ENCODE measurements at regions not wholly inside any gene's neighbourhood (a gene's known extent, or its start where the extent isn't known, plus 50 kb on each side); places are given as distances from the start of the nearest gene placed in this dataset.

- DNase-seq (ENCODE audit: insufficient read length, low spot score) (no peak), FAIRE-seq (no peak)
These were observed 422.6 kb upstream of the SETBP1 start for GRCh38 chr18:44258086-44258485.

DNA sequence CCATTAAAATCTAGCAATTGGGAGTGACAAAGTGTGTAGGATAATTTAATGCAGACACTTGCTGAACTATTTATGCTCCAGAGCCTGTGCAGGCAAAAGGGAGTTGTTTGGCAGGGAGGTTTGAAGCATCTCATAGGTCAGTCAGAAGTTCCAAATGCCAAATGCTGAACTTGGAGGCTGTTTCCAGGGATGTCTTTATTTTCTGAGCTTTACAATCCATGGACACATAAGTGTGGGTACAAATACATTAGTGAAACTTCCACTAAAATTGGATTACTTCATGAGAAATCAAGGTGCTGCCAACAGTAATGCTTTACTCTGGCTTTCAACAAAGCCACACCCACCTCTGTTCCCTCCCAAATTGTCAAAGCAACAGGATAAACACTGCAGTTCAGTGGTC, 422.1 kb upstream of the SETBP1 start:
- no peak for DNase-seq (ENCODE audit: insufficient read length, low spot score)
- no peak for FAIRE-seq

DNA sequence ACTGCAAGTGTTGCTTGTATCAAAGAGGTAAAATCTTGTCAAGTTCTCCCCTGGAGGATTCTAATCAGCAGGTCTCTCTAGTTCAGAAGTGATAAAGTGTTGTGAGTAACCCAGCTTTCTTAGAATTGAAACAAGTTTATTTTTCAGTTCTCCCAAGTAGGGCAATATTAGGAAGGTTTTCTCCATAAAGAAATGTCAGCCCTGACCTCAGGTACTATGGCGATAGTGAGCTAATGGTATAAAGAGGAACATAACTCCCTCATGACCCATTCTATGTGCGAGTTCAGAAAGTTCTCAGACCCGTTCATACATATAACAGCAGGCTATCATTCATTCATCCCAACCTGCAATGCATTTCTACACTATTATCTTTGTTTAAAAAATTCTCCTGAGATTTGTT, 421.1 kb upstream of the SETBP1 start:
- FAIRE-seq = no peak

DNA sequence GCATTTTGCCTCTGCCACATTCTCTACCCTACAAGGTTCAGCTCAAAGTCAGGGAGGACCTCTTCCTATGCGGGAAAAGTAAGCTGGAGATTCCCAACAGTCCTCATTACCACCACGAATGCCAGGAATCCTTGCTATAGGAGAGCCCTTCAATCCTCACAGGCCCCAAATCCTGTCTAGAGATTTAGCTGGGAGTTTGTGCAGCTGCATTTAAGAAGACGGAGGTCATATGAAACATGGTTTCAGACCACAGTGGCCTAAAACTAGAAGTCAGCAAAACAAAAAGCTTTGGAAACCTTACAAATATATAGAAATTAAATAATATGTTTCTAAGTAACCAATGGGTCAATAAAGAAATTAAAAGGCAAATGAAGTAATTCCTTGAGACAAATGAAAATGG, 415.3 kb upstream of the SETBP1 start:
- DNase-seq (ENCODE audit: insufficient read length, low spot score) (no peak), FAIRE-seq (no peak)

More for the DNA sequence above, 421.1 kb upstream of the SETBP1 start:
- no peak for DNase-seq (ENCODE audit: insufficient read length, low spot score)

DNA sequence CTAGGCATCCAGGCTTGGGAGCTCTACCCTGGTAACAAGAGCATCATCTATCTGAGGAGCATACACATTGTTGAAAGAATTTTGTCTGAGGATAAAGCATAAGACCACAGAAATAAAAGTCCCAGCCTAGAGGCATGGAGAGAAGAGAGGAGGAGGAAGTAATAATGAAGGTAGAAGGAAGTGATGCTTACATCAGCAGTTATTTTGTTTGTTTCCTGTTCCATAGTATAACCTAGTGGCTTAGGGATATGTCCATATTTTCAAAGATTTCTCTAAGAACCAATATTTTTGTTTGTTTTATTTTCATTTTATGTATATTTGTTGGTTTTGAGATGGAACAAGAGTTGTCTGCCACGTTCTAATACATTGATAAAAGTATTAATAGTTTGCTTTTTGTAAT, 407.4 kb upstream of the SETBP1 start:
- FAIRE-seq (no peak), DNase-seq (ENCODE audit: insufficient read length, low spot score) (no peak)

GRCh38 chr18:44280479-44280878, 400.2 kb upstream of the SETBP1 start:
- FAIRE-seq = no peak
- DNase-seq (ENCODE audit: insufficient read length, low spot score) = no peak

DNA sequence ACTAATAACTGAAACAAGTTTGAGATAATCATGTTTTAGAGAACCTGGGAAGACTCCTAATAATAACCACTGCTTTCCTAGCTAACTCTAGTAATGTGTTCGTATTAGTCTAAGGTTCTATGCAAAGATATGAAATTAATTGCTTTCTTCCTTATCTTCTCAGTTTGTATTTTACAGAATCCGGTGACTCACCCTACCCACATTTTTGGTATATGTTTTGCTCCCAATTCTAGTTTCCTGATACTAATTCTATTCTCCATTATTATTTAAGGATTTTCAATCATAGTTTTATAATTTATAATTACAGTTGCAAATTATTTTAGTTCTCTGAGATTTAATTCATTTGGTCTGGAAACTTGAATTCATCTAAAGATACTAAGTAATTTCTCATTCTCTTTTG, 394.6 kb upstream of the SETBP1 start:
- DNase-seq (ENCODE audit: insufficient read length, low spot score) = no peak
- no peak for FAIRE-seq

DNA sequence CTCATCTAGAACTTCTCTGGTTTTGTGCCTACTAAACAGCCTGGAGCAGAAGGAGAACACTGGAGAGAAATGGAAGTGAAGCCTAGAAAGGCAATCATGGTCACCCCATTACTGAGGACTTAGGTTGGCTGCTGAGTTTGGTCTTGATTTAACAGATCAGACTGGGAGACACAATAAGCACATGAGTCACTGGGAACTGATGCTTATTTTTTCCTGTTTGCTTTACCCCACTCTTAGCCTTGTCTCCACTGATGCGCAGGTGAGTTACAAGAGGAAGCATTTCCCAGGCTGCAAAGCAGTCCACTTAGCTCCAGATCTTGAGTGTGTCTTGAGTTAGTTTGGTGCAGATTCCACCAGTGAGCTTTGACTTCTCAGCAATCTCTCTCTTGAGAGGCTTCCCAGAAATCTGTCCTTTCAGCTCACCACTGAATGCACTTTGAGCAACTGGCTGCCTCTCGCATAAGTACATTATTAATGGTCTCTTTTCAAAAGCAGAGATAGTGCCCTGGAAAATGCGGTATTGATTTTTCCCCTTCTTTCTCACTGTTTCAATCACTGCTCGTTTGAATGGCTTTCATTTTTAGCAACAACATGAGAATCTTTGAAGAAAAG, 390.2 kb upstream of the SETBP1 start:
- DNase-seq (ENCODE audit: insufficient read length, low spot score) (no peak), FAIRE-seq (no peak)

- FAIRE-seq (no peak), DNase-seq (ENCODE audit: insufficient read length, low spot score) (no peak)
These were observed 382.1 kb upstream of the SETBP1 start for GRCh38 chr18:44298566-44298965.

- FAIRE-seq (no peak), DNase-seq (ENCODE audit: insufficient read length, low spot score) (no peak)
These were observed 371.5 kb upstream of the SETBP1 start for GRCh38 chr18:44309185-44309584.

GRCh38 chr18:44320619-44321460, 359.8 kb upstream of the SETBP1 start:
- no peak for FAIRE-seq
- no peak for DNase-seq (ENCODE audit: insufficient read length, low spot score)

DNA sequence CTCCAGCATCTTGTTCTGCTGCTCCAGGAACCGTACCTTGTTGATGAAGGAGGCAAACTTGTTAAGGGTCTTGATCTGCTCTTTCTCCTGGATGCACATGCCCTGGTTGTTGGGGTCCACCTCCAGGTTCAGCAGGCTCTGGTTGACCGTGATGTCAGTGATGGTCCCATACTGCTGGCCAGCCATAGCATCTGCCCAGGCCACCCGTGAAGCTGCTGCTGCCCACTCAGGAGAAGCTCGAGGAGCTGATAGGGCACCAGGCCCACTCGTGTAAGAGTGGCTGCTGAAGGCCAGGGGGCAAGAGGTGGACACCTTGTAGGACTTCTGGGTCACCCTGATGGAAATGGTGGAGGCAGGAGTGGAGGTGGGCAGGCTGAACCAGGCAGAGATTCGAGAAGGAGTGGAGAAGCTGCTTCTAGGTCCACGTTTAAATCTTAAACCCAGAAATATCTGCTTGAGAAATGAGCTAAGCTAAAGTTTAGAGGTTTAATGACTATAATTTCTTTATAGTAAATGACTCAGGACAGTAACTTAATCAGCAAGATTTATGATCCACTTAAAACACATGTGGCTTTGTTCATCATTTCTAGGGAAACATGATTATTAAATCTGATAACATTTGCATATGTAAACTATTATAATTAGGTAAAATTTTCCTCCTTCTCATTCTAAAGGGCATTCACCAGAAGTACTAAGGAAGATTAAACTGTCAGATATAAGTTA, 358.7 kb upstream of the SETBP1 start:
- no peak for FAIRE-seq
- DNase-seq (ENCODE audit: insufficient read length, low spot score) = no peak

GRCh38 chr18:44323125-44323524, 357.6 kb upstream of the SETBP1 start:
- FAIRE-seq = no peak
- DNase-seq (ENCODE audit: insufficient read length, low spot score) = no peak

DNA sequence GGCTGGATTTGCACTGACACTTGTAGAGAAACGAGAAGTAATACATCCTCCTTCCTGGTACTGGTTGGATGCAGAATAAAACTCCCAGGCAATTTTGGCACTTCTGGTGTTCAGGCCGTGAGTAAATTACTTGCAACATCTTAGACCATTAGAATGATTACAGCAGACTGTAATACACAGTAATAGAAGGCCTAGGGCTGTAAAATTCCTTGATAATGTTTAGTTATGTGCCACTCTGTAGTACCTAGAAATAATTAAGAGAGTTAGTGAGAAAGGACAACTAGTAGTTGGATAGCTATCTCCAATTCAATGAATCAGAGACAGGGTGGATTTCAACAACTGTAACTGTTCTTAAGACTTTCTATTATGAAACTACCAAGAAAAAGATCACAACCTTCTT, 356.3 kb upstream of the SETBP1 start:
- FAIRE-seq (no peak), DNase-seq (ENCODE audit: insufficient read length, low spot score) (no peak)

- no peak for DNase-seq (ENCODE audit: insufficient read length, low spot score)
- FAIRE-seq = no peak
These were observed 354.6 kb upstream of the SETBP1 start for GRCh38 chr18:44325903-44326635.

DNA sequence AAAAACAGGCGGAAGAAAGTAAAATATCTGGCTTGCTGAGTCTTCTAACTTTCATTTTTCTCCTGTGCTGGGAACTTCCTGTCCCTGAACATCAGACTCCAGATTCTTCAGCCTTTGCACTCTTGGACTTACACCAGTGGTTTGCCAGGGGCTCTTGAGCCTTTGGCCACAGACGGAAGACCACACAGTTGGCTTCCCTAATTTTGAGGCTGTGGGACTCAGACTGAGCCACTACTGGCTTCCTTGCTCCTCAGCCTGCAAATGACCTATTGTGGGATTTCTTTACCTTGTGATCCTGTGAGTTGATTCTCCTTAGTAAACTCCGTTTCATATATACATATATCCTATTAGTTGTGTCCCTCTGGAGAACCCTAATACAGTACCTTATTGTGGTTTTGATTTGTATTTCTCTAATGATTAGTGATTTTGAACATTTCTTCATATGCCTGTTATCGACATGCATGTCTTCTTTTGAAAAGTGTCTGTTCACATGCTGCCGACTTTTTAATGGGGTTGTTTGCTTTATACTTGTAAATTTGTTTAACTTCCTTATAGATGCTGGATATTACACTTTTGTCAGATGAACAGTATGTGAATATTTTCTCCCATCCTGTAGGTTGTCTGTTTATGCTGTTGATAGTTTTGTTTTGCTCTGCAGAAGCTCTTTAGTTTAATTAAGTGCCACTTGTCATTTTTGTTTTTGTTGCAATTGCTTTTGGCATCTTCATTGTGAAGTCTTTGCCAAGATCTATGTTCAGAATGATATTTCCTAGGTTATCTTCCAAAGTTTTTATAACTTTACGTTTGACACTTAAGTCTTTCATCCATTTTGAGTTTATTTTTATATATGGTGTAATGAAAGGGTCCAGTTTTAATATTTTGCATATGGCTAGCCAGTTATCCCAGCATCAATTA, 348.8 kb upstream of the SETBP1 start:
- no peak for DNase-seq (ENCODE audit: insufficient read length, low spot score)
- no peak for FAIRE-seq

DNA sequence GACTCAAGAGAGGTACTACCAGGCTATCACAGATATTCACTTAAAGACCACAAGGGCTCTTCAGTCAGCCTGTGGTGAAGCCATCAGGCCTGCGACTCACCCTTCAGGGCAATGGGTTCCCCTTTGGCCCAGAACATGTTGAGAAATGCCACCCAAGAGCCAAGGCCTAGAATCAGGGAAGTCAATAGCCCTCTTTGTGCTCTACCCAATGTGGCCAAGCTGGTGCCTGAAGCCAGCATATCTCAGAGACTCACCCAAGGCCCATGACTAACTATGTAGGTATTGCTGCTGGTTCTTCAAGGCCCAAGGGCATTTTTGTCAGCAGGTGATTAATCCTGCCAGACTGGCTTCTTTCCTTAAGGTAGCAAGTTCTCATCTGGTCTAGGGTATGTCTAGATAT, 338.9 kb upstream of the SETBP1 start:
- FAIRE-seq (no peak), DNase-seq (ENCODE audit: insufficient read length, low spot score) (no peak)

- no peak for FAIRE-seq
- no peak for DNase-seq (ENCODE audit: insufficient read length, low spot score)
These were observed 338.5 kb upstream of the SETBP1 start for GRCh38 chr18:44342162-44342561.

DNA sequence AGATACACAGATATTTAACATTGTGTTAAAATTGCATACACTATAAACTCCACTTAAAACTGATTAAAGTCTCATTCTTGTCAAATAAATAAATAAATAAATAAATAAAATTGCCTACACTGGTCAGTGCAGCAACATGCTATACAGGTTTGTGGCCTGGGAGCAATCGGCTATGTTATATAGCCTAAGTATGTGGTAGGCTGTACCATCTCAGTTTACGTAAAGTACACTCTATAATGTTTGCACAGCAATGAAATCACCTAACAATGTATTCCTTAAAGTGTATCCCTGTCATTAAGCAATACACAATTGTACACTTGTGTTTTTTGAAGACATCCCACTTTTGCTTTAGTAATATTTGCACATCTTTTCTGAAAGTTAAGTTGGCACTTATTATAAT, 337.7 kb upstream of the SETBP1 start:
- DNase-seq (ENCODE audit: insufficient read length, low spot score) (no peak), FAIRE-seq (no peak)

DNA sequence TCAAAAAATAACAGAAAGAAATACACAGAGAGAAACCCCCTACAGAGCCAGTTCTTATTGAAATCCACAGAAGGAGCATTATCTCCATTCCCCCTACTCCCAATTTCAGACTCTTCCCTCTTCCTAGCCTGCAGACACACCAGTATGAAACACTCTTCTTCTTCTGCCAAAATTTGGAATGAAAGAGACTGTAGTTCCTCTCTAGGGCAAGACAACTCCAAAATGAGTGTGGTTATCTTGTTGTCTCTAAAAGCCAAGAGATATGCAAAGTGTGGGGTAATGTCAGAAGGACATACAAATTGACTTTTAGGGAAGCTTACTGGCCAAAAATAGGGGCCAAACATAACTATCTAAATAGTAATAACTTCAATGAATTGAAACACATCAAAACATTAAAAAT, 337.1 kb upstream of the SETBP1 start:
- no peak for DNase-seq (ENCODE audit: insufficient read length, low spot score)
- no peak for FAIRE-seq
